ENCODE measurements at regions not wholly inside any gene's neighbourhood (a gene's known extent, or its start where the extent isn't known, plus 50 kb on each side); places are given as distances from the start of the nearest gene placed in this dataset.

DNA sequence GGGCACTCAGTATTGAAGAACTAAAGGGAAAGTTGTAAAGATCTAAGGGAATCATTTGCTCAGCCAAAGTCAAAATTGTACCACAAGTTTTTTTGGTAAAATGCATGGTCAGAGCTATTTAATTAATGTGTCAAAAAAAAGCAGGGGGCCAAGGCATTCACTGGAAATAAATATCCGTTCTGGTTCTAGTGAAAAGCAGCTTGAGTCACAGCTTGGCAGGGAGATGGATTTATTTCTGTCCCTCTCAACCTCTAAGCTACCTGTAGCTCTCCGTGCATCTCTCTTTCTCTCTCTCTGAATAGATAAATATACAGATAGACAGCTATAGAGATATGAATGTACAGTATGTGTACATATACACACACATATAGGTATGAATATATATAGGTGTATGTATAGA lies 554.4 kb upstream of the TMEM132C start:
- Histone ChIP-seq H3K9me3 (no peaks in the 10 kb centered on the region), H3K4me3 (no peak overlapping the region), H3K4me1 (no peaks in the 10 kb centered on the region), H3K27ac (replicated peaks in 1 of 4) (no peak overlapping the region), H3K27me3 (peaks cover 0 to 12% (median 0%) of the 10 kb centered on the region in 4 donors), H3K36me3 (no peaks in the 10 kb centered on the region)
- DNase-seq (ENCODE audit: extremely low spot score), result no peak
- WGBS, result 50% methylated on average over 2 of the region's 2 CpGs
- intact Hi-C loops (cut with DNase I), result no loop called here
- TF ChIP-seq POLR2A (IDR thresholded peaks at IDR 0.05; ENCODE audit: low read depth), result no peak
- no peak for TF ChIP-seq POLR2AphosphoS5 (IDR thresholded peaks at IDR 0.05)
- no peak for TF ChIP-seq EP300 (IDR thresholded peaks at IDR 0.05)
- TF ChIP-seq, protein P1, sequence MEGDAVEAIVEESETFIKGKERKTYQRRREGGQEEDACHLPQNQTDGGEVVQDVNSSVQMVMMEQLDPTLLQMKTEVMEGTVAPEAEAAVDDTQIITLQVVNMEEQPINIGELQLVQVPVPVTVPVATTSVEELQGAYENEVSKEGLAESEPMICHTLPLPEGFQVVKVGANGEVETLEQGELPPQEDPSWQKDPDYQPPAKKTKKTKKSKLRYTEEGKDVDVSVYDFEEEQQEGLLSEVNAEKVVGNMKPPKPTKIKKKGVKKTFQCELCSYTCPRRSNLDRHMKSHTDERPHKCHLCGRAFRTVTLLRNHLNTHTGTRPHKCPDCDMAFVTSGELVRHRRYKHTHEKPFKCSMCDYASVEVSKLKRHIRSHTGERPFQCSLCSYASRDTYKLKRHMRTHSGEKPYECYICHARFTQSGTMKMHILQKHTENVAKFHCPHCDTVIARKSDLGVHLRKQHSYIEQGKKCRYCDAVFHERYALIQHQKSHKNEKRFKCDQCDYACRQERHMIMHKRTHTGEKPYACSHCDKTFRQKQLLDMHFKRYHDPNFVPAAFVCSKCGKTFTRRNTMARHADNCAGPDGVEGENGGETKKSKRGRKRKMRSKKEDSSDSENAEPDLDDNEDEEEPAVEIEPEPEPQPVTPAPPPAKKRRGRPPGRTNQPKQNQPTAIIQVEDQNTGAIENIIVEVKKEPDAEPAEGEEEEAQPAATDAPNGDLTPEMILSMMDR (IDR thresholded peaks at IDR 0.05), result no peak

DNA sequence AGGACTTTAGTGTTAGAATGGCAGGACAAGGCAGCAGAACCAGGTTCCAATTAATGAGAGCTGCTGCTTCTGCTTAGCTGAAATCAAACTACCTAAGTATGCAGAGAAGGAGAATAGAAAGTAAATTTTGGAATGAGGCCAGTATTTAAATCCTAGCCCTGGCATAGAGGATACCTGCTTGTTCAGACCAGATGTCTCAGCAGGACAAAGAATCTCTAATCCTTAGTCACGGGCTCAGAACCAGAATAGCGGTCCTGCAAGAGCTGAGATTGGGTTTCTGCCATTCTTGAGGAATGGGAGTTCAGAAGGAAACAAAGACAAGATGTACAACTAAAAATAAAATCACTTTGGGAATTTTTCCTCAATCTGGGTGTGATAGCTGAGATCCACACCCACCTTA lies 550.8 kb upstream of the TMEM132C start:
- DNase-seq (ENCODE audit: extremely low spot score), result no peak
- no peak for TF ChIP-seq EP300 (IDR thresholded peaks at IDR 0.05)
- TF ChIP-seq, protein P1 (IDR thresholded peaks at IDR 0.05), result no peak
- TF ChIP-seq POLR2A (IDR thresholded peaks at IDR 0.05; ENCODE audit: low read depth), result no peak
- H3K4me3 ChIP-seq, result no peak overlapping the region
- intact Hi-C loops (cut with DNase I), result no loop called here
- no peaks in the 10 kb centered on the region for H3K9me3 ChIP-seq
- 67% methylated on average over 2 of the region's 2 CpGs for WGBS
- H3K36me3 ChIP-seq, result no peaks in the 10 kb centered on the region
- H3K27me3 ChIP-seq, result peaks cover 0 to under 1% (median 0%) of the 10 kb centered on the region in 4 donors
- H3K27ac ChIP-seq (replicated peaks in 1 of 4), result no peak overlapping the region
- H3K4me1 ChIP-seq, result no peaks in the 10 kb centered on the region

DNA sequence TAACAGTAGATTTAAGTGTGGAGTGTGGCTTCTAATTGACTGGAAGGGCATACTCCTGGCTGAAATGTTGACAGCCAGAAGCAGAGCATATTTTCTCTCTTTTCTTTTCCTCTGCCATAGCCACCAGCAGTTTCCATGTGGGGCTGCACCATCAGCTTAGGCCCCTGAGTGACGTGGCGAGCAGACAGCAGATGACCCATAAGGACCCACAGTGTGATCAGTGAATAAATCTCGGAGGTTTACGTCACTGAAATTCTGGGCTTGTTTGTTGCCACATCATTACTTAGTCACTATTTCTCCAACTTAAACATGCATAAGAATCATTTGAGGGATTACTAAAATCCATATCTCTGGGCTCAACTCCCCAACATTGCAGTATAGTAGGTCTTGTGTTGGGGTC lies 549.7 kb upstream of the TMEM132C start:
- Histone ChIP-seq H3K9me3 (no peaks in the 10 kb centered on the region), H3K27ac (replicated peaks in 1 of 4) (no peak overlapping the region), H3K4me3 (no peak overlapping the region), H3K4me1 (no peaks in the 10 kb centered on the region), H3K36me3 (no peaks in the 10 kb centered on the region), H3K27me3 (no peaks in the 10 kb centered on the region)
- no peak for DNase-seq (ENCODE audit: extremely low spot score)
- intact Hi-C loops (cut with DNase I), result no loop called here
- no peak for TF ChIP-seq POLR2A (IDR thresholded peaks at IDR 0.05; ENCODE audit: low read depth)
- TF ChIP-seq, protein P1 (IDR thresholded peaks at IDR 0.05), result no peak
- no peak for TF ChIP-seq POLR2AphosphoS5 (IDR thresholded peaks at IDR 0.05)
- no peak for TF ChIP-seq EP300 (IDR thresholded peaks at IDR 0.05)
- 87% methylated on average over 4 of the region's 4 CpGs for WGBS

DNA sequence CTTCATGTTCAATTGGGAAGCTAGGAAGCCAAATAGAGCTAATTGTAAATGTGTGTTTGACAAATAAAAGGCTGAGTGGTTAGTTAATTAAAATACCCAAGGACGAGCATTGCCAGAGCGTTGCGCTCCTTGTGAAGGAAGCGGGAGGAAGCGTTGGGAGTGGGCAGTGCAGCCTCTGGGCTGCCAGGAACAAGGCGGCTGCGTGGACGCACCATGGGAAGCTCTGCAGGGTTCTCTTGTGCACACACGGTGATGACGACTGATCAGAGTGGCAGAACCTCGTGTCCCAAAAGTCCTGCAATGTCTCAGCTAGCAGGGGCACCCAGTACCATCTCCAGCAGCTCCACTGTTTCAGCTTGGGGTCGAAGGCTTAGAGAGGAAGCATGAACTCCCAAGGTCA lies 546.6 kb upstream of the TMEM132C start:
- H3K4me3 ChIP-seq, result no peak overlapping the region
- intact Hi-C loops (cut with DNase I), result loop anchor here (10.0 kb wide), 1 partner anchor 204 kb away; no protein-coding TSS in a partner anchor
- H3K27me3 ChIP-seq, result no peaks in the 10 kb centered on the region
- H3K4me1 ChIP-seq, result no peaks in the 10 kb centered on the region
- H3K36me3 ChIP-seq, result no peaks in the 10 kb centered on the region
- H3K9me3 ChIP-seq, result no peaks in the 10 kb centered on the region
- no peak for DNase-seq (ENCODE audit: extremely low spot score)
- H3K27ac ChIP-seq (replicated peaks in 1 of 4), result no peak overlapping the region
- TF ChIP-seq, protein P1 (IDR thresholded peaks at IDR 0.05), result no peak
- TF ChIP-seq POLR2AphosphoS5 (IDR thresholded peaks at IDR 0.05), result no peak
- 89% methylated on average over 12 of the region's 12 CpGs for WGBS

DNA sequence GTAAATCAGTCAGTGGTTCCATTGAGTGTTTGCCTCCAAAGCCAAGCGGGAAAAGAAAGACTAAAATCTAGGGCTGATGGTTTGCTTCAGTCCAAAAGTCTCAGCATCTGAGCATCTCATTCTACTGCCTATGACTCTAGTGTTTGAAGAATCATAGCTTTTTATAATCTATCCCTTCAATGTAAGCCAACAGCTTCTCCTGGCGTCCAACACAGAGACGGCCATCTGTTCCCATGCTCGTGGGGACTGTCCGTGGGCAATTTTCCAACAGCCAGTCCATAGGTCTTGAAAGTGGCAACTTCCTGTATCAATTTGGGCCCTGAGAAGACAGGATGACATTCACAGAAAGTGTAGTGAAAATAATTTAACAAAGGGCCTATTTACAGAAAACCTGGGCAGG lies 544.4 kb upstream of the TMEM132C start:
- TF ChIP-seq, protein P1 (IDR thresholded peaks at IDR 0.05), result no peak
- TF ChIP-seq EP300 (IDR thresholded peaks at IDR 0.05) (no peak), POLR2AphosphoS5 (IDR thresholded peaks at IDR 0.05) (no peak)
- no peak for DNase-seq (ENCODE audit: extremely low spot score)
- Histone ChIP-seq H3K4me1 (peaks cover 0 to 6% (median 0%) of the 10 kb centered on the region in 4 donors), H3K4me3 (no peak overlapping the region), H3K27me3 (no peaks in the 10 kb centered on the region), H3K9me3 (no peaks in the 10 kb centered on the region), H3K27ac (replicated peaks in 1 of 4) (no peak overlapping the region), H3K36me3 (no peaks in the 10 kb centered on the region)
- intact Hi-C loops (cut with DNase I), result loop anchor here (10.0 kb wide), 1 partner anchor 202 kb away; no protein-coding TSS in a partner anchor
- WGBS, result 72% methylated on average over 5 of the region's 5 CpGs
